GM23338 (cell line): ENCODE measurements at regions not wholly inside any gene's neighbourhood (a gene's known extent, or its start where the extent isn't known, plus 50 kb on each side); places are given as distances from the start of the nearest gene placed in this dataset.
A peak's percentile ranks its signal among the peaks of the same experiment; 100 is the strongest.

Experiments
- ATAC-seq: fragments of 200-7000 bp; cut with Tn5 transposase; 3 replicates; pipeline ENCODE4 v1.9.1; 2020
- DNase-seq: peaks from one replicate; pipeline ENCODE4 v3.0.0-alpha.2; 2015; ENCODE audit warnings: low spot score
- H2AFZ ChIP-seq: fragments of 200-600 bp; sonication (generic); 2 replicates; pipeline ENCODE4 v1.8.0; 2016; ENCODE audit warnings: antibody characterized with exemption, mild to moderate bottlenecking, moderate library complexity
- H3F3A ChIP-seq: fragments of 200-600 bp; sonication (generic); replicated peaks from 2 replicates; pipeline ENCODE4 v1.8.0; 2017; ENCODE audit warnings: antibody characterized with exemption, mixed run types, low read depth
- H3K27ac ChIP-seq: fragments of 200-600 bp; sonication (generic); 2 replicates; pipeline ENCODE4 v1.6.1; 2016; ENCODE audit warnings: low read depth
- H3K27me3 ChIP-seq: fragments of 200-600 bp; sonication (generic); 2 replicates; pipeline ENCODE4 v1.8.0; 2016; ENCODE audit warnings: mild to moderate bottlenecking, mixed run types, moderate library complexity; ENCODE audit not compliant: insufficient read depth
- H3K36me3 ChIP-seq: fragments of 200-600 bp; sonication (generic); 2 replicates; pipeline ENCODE4 v1.8.0; 2016; ENCODE audit warnings: mild to moderate bottlenecking; ENCODE audit not compliant: insufficient read depth
- H3K4me1 ChIP-seq: fragments of 200-600 bp; sonication (generic); 2 replicates; pipeline ENCODE4 v1.8.0; 2016; ENCODE audit warnings: mild to moderate bottlenecking, moderate library complexity; ENCODE audit not compliant: insufficient read depth
- H3K4me2 ChIP-seq: fragments of 200-600 bp; sonication (generic); 2 replicates; pipeline ENCODE4 v1.7.1; 2017; ENCODE audit warnings: mixed run types
- H3K4me3 ChIP-seq: fragments of 200-600 bp; sonication (generic); 2 replicates; pipeline ENCODE4 v1.6.1; 2016; ENCODE audit warnings: mixed run types
- H3K79me2 ChIP-seq: fragments of 200-600 bp; sonication (generic); replicated peaks from 2 replicates; pipeline ENCODE4 v1.8.0; 2017; ENCODE audit warnings: mild to moderate bottlenecking; ENCODE audit not compliant: insufficient read depth
- H3K9me2 ChIP-seq: fragments of 200-600 bp; sonication (generic); 2 replicates; pipeline ENCODE4 v1.8.0; 2017; ENCODE audit not compliant: insufficient read depth
- H4K20me1 ChIP-seq: fragments of 200-600 bp; sonication (generic); replicated peaks from 2 replicates; pipeline ENCODE4 v1.8.0; 2017; ENCODE audit warnings: mild to moderate bottlenecking; ENCODE audit not compliant: insufficient read depth
- H3K27ac Mint-ChIP-seq: 2 replicates; pipeline ENCODE4 v1.8.0; 2020; ENCODE audit warnings: inconsistent platforms, mild to moderate bottlenecking, moderate library complexity, mixed read lengths
- H3K27me3 Mint-ChIP-seq: 3 replicates; pipeline ENCODE4 v1.8.0; 2022; ENCODE audit warnings: low read depth, mild to moderate bottlenecking, moderate library complexity, mixed read lengths, inconsistent platforms; ENCODE audit not compliant: insufficient read depth, poor library complexity
- H3K36me3 Mint-ChIP-seq: 3 replicates; pipeline ENCODE4 v1.8.0; 2021; ENCODE audit warnings: low read depth, mild to moderate bottlenecking, inconsistent platforms, moderate library complexity, mixed read lengths
- H3K4me1 Mint-ChIP-seq: 3 replicates; pipeline ENCODE4 v1.8.0; 2020; ENCODE audit warnings: mild to moderate bottlenecking, inconsistent platforms, mixed read lengths
- H3K4me3 Mint-ChIP-seq: 3 replicates; pipeline ENCODE4 v1.8.0; 2021; ENCODE audit warnings: moderate library complexity, mild to moderate bottlenecking, inconsistent platforms, mixed read lengths
- H3K9me3 Mint-ChIP-seq: 3 replicates; pipeline ENCODE4 v1.8.0; 2020; ENCODE audit warnings: moderate library complexity, mild to moderate bottlenecking, inconsistent platforms, mixed read lengths
- CREB1 ChIP-seq: fragments of 250-450 bp; sonication (Bioruptor Pico); IDR thresholded peaks from 2 replicates; pipeline ENCODE4 v1.5.0; 2020; ENCODE audit warnings: low read depth, mild to moderate bottlenecking, moderate library complexity
- CTCF ChIP-seq, 2 experiments: fragments of 200-600 bp in 1 of 2; sonication (generic) in 1 of 2; conservative IDR thresholded peaks; 2 replicates each; pipeline versions ENCODE4 v1.5.1 to v1.6.1; 2016 to 2017; ENCODE audit warnings: antibody characterized with exemption in 2 of 2, low read depth in 2 of 2, mild to moderate bottlenecking in 2 of 2, moderate library complexity in 1 of 2
- ETS1 ChIP-seq: IDR thresholded peaks from 2 replicates; pipeline ENCODE4 v1.6.1; 2016; ENCODE audit warnings: antibody characterized with exemption
- EZH2 ChIP-seq: fragments of 200-600 bp; sonication (generic); IDR thresholded peaks from one replicate; pipeline ENCODE4 v1.8.0; 2017; ENCODE audit warnings: antibody characterized with exemption, mild to moderate bottlenecking, low read depth; ENCODE audit not compliant: unreplicated experiment
- EZH2phosphoT487 ChIP-seq: fragments of 200-600 bp; sonication (generic); IDR thresholded peaks from one replicate; pipeline ENCODE4 v1.8.1; 2018; ENCODE audit warnings: antibody characterized with exemption; ENCODE audit not compliant: unreplicated experiment
- JUNB ChIP-seq: IDR thresholded peaks from one replicate; pipeline ENCODE4 v1.6.1; 2016; ENCODE audit warnings: antibody characterized with exemption; ENCODE audit not compliant: unreplicated experiment
- NANOG ChIP-seq: IDR thresholded peaks from 2 replicates; pipeline ENCODE4 v1.6.1; 2016; ENCODE audit warnings: antibody characterized with exemption, borderline replicate concordance
- POLR2AphosphoS5 ChIP-seq: IDR thresholded peaks from 2 replicates; pipeline ENCODE4 v1.6.1; 2016; ENCODE audit warnings: antibody characterized with exemption, low read depth
- REST ChIP-seq: IDR thresholded peaks from one replicate; pipeline ENCODE4 v1.6.1; 2018; ENCODE audit warnings: antibody characterized with exemption; ENCODE audit not compliant: unreplicated experiment
- STAT1 ChIP-seq: IDR thresholded peaks from one replicate; pipeline ENCODE4 v1.6.1; 2016; ENCODE audit warnings: antibody characterized with exemption; ENCODE audit not compliant: unreplicated experiment
- ZNF114 ChIP-seq: fragments of 250-450 bp; sonication (Bioruptor Pico); IDR thresholded peaks from 2 replicates; pipeline ENCODE4 v1.5.0; 2020; ENCODE audit warnings: mild to moderate bottlenecking, moderate library complexity
- ZNF331 ChIP-seq: fragments of 250-450 bp; sonication (Bioruptor Pico); IDR thresholded peaks from 2 replicates; pipeline ENCODE4 v1.5.0; 2020; ENCODE audit warnings: low read depth, mild to moderate bottlenecking, moderate library complexity
- ZNF462 ChIP-seq: fragments of 250-450 bp; sonication (Bioruptor Pico); IDR thresholded peaks from 2 replicates; pipeline ENCODE4 v1.5.0; 2020; ENCODE audit warnings: mild to moderate bottlenecking, moderate library complexity

- Histone ChIP-seq H3K27ac (no peak overlapping the region), H3K4me1 (no peaks in the 10 kb centered on the region; the same call in 1 of the 2 replicates), H3K79me2 (no peaks in the 10 kb centered on the region), H4K20me1 (no peaks in the 10 kb centered on the region), H3K4me2 (no peak overlapping the region), H3F3A (no peaks in the 10 kb centered on the region), H3K9me2 (no peaks in the 10 kb centered on the region), H3K4me3 (no peak overlapping the region), H2AFZ (no peak overlapping the region; the same call in 1 of the 2 replicates), H3K36me3 (no peaks in the 10 kb centered on the region), H3K27me3 (no peaks in the 10 kb centered on the region)
- peaks cover 11% of the 10 kb centered on the region for H3K9me3 Mint-ChIP-seq
- no peak for DNase-seq
- no peaks in the 10 kb centered on the region for H3K27me3 Mint-ChIP-seq
- ATAC-seq, result peak; percentile 31; the same call in 2 of the 3 replicates
- H3K27ac Mint-ChIP-seq, result peak overlapping the region; percentile 41; the same call in 1 of the 2 replicates
- no peak overlapping the region for H3K4me3 Mint-ChIP-seq
- H3K4me1 Mint-ChIP-seq, result peaks cover 10% of the 10 kb centered on the region; the same call in 2 of the 3 replicates
- TF ChIP-seq EZH2phosphoT487, result no peak
- no peak for TF ChIP-seq ZNF114 (CRISPR knock-in tag)
- no peak for TF ChIP-seq EZH2
- no peak for TF ChIP-seq ZNF462 (CRISPR knock-in tag)
- TF ChIP-seq REST, result no peak
- TF ChIP-seq STAT1, result no peak
- TF ChIP-seq ETS1, result no peak
- no peak for TF ChIP-seq ZNF331 (CRISPR knock-in tag)
- TF ChIP-seq POLR2AphosphoS5, result no peak
- no peak for TF ChIP-seq NANOG
- no peak for TF ChIP-seq JUNB
- TF ChIP-seq CREB1 (CRISPR knock-in tag), result no peak
- TF ChIP-seq CTCF (conservative IDR thresholded peaks at IDR 0.05; ENCODE audit: low read depth in 2 of 2), result no peak
- H3K36me3 Mint-ChIP-seq, result peaks cover 6% of the 10 kb centered on the region; the same call in 2 of the 3 replicates
Observed at GRCh38 chr3:104909198-104909597, 457.5 kb upstream of the ALCAM start.
